HCT116 (cell line): ENCODE measurements at regions not wholly inside any gene's neighbourhood (a gene's known extent, or its start where the extent isn't known, plus 50 kb on each side); places are given as distances from the start of the nearest gene placed in this dataset.

ENCODE experiments used
- ATAC-seq: fragments of 200-7000 bp; cut with Tn5 transposase; 2 replicates; pipeline ENCODE4 v1.9.1; 2020; ENCODE audit warnings: mild to moderate bottlenecking, moderate library complexity
- BruUV-seq: library from RNA; stranded (reverse); fragments of 400-500 nt; replicated peaks from 2 replicates; lab custom pipeline; 2021; lab: Mats Ljungman, UMichigan
- CTCF ChIA-PET: fragments of 300-600 bp; sonication (Branson Sonifier 250); formaldehyde crosslinking; loops from one replicate; lab custom pipeline; 2021; ENCODE audit warnings: antibody characterized with exemption; lab: Charles Lee
- POLR2A ChIA-PET: fragments of 300-600, 350-600 bp; sonication (Branson Sonifier 250); formaldehyde crosslinking; loops from one replicate; lab custom pipeline; 2021; ENCODE audit warnings: antibody characterized with exemption; lab: Charles Lee
- RAD21 ChIA-PET, 2 experiments: fragments of 300-600 bp; sonication (Branson Sonifier 250); formaldehyde crosslinking; loops; one replicate each; lab custom pipeline; 2023; ENCODE audit warnings: low total read pairs in 2 of 2; ENCODE audit not compliant: uncharacterized antibody in 2 of 2, unreplicated experiment in 2 of 2, low non-redundant PET in 1 of 2; lab: Charles Lee
- DNase-seq: peaks from one replicate; pipeline ENCODE4 v3.0.0-alpha.2; 2010; ENCODE audit warnings: low read depth, low spot score
- H2AFZ ChIP-seq: fragments of 200-600 bp; shearing (Covaris generic), sonication (generic); 2 replicates; pipeline ENCODE4 v1.6.1; 2017; ENCODE audit warnings: low read depth, mixed run types, mixed read lengths, antibody characterized with exemption, low read length; ENCODE audit not compliant: poor library complexity, severe bottlenecking
- H3K27ac ChIP-seq: 2 replicates; pipeline ENCODE4 v1.5.1; 2012; ENCODE audit warnings: low read depth, low read length
- H3K27me3 ChIP-seq: fragments of 200-600 bp; sonication (generic); 2 replicates; pipeline ENCODE4 v1.6.1; 2016; ENCODE audit warnings: mixed run types, low read length, mixed read lengths; ENCODE audit not compliant: insufficient read depth
- H3K36me3 ChIP-seq, 2 experiments: fragments of 200-500 bp in 1 of 2; fragments of 200-600 bp in 1 of 2; sonication (Bioruptor generic) in 1 of 2; sonication (generic) in 1 of 2; 2 replicates each; pipeline versions ENCODE4 v1.5.1 to v1.6.1; 2014 to 2016; ENCODE audit warnings: low read length in 2 of 2, inconsistent platforms in 1 of 2, mixed read lengths in 1 of 2, mixed run types in 1 of 2; ENCODE audit not compliant: insufficient read depth in 2 of 2, control insufficient read depth in 1 of 2
- H3K4me1 ChIP-seq, 2 experiments: fragments of 200-600 bp in 1 of 2; sonication (generic) in 1 of 2; 2 replicates each; pipeline versions ENCODE4 v1.5.1 to v1.6.1; 2012 to 2017; ENCODE audit warnings: low read length in 2 of 2, inconsistent platforms in 1 of 2, mild to moderate bottlenecking in 1 of 2, mixed read lengths in 1 of 2, mixed run types in 1 of 2, moderate library complexity in 1 of 2; ENCODE audit not compliant: insufficient read depth in 2 of 2, control insufficient read depth in 1 of 2
- H3K4me2 ChIP-seq: fragments of 200-600 bp; sonication (generic); 2 replicates; pipeline ENCODE4 v1.6.1; 2017; ENCODE audit warnings: mixed run types, low read length, mixed read lengths
- H3K4me3 ChIP-seq, 2 experiments: fragments of 200-600 bp in 1 of 2; sonication (generic) in 1 of 2; replicated peaks in 1 of 2; 2 replicates each; pipeline ENCODE4 v1.5.1; 2011 to 2016; ENCODE audit warnings: low read length in 2 of 2, control low read depth in 1 of 2, low read depth in 1 of 2, mild to moderate bottlenecking in 1 of 2, mixed read lengths in 1 of 2, mixed run types in 1 of 2
- H3K79me2 ChIP-seq: fragments of 200-600 bp; sonication (generic); 2 replicates; pipeline ENCODE4 v1.6.1; 2017; ENCODE audit warnings: mild to moderate bottlenecking, mixed run types, low read length, moderate library complexity, mixed read lengths; ENCODE audit not compliant: insufficient read depth
- H3K9ac ChIP-seq: fragments of 200-600 bp; sonication (generic); 2 replicates; pipeline ENCODE4 v1.6.1; 2016; ENCODE audit warnings: low read length, mixed read lengths
- H3K9me2 ChIP-seq: fragments of 200-600 bp; sonication (generic), shearing (Covaris generic); 2 replicates; pipeline ENCODE4 v1.6.1; 2017; ENCODE audit warnings: mixed run types, mild to moderate bottlenecking, moderate library complexity; ENCODE audit not compliant: insufficient read depth
- H3K9me3 ChIP-seq, 2 experiments: fragments of 200-500 bp in 1 of 2; fragments of 200-600 bp in 1 of 2; sonication (Bioruptor generic) in 1 of 2; sonication (generic) in 1 of 2; 2 replicates each; pipeline ENCODE4 v1.6.1; 2014 to 2017; ENCODE audit warnings: low read length in 2 of 2, mixed read lengths in 2 of 2, inconsistent platforms in 1 of 2, low read depth in 1 of 2, mild to moderate bottlenecking in 1 of 2, mixed run types in 1 of 2, moderate library complexity in 1 of 2; ENCODE audit not compliant: control insufficient read depth in 1 of 2, insufficient read depth in 1 of 2
- H4K20me1 ChIP-seq: fragments of 200-600 bp; sonication (generic), shearing (Covaris generic); 2 replicates; pipeline ENCODE4 v1.6.1; 2017; ENCODE audit warnings: mixed run types, mild to moderate bottlenecking, moderate library complexity; ENCODE audit not compliant: insufficient read depth
- EGR1 ChIP-seq: IDR thresholded peaks from 2 replicates; pipeline ENCODE4 v1.6.1; 2012; ENCODE audit warnings: low read depth
- ELF1 ChIP-seq: IDR thresholded peaks from 2 replicates; pipeline ENCODE4 v1.6.1; 2012; ENCODE audit warnings: low read depth, borderline replicate concordance
- EZH2 ChIP-seq: fragments of 200-600 bp; sonication (generic); IDR thresholded peaks from 2 replicates; pipeline ENCODE4 v1.6.1; 2017; ENCODE audit warnings: antibody characterized with exemption, mixed run types
- EZH2phosphoT487 ChIP-seq: fragments of 200-600 bp; IDR thresholded peaks from 2 replicates; pipeline ENCODE4 v1.6.1; 2018; ENCODE audit warnings: antibody characterized with exemption, borderline replicate concordance
- JUND ChIP-seq: IDR thresholded peaks from 2 replicates; pipeline ENCODE4 v1.6.1; 2012
- POLR2AphosphoS5 ChIP-seq: IDR thresholded peaks from 2 replicates; pipeline ENCODE4 v1.6.1; 2011; ENCODE audit warnings: mild to moderate bottlenecking, low read depth, low read length, moderate library complexity
- SIN3A ChIP-seq: IDR thresholded peaks from 2 replicates; pipeline ENCODE4 v1.6.1; 2012; ENCODE audit warnings: low read depth
- SP1 ChIP-seq: IDR thresholded peaks from 2 replicates; pipeline ENCODE4 v1.6.1; 2012; ENCODE audit warnings: low read depth
- TCF7L2 ChIP-seq: IDR thresholded peaks from 2 replicates; pipeline ENCODE4 v1.7.0; 2011; ENCODE audit warnings: borderline replicate concordance, inconsistent platforms; ENCODE audit not compliant: insufficient read depth, insufficient read length; ENCODE audit errors: extremely low read depth
- YY1 ChIP-seq: IDR thresholded peaks from 2 replicates; pipeline ENCODE4 v1.6.1; 2011; ENCODE audit warnings: low read length, low read depth, moderate library complexity, mild to moderate bottlenecking; ENCODE audit not compliant: insufficient replicate concordance; ENCODE audit errors: extremely low read depth
- intact Hi-C: fragments of 100-400 bp; cut with micrococcal nuclease; formaldehyde crosslinking; loops from 2 replicates; pipeline ENCODE4 v1.10.0; 2022
- TF ChIP-seq, protein P1 (sequence below): IDR thresholded peaks from 2 replicates; pipeline ENCODE4 v1.6.1; 2012; ENCODE audit warnings: low read depth
- TF ChIP-seq, protein P2 (sequence below): IDR thresholded peaks from 2 replicates; pipeline ENCODE4 v1.6.1; 2012
- TF ChIP-seq, protein P3 (sequence below): IDR thresholded peaks from 2 replicates; pipeline ENCODE4 v1.6.1; 2011; ENCODE audit warnings: mild to moderate bottlenecking, low read length, moderate library complexity; ENCODE audit not compliant: insufficient replicate concordance; ENCODE audit errors: extremely low read depth

DNA sequence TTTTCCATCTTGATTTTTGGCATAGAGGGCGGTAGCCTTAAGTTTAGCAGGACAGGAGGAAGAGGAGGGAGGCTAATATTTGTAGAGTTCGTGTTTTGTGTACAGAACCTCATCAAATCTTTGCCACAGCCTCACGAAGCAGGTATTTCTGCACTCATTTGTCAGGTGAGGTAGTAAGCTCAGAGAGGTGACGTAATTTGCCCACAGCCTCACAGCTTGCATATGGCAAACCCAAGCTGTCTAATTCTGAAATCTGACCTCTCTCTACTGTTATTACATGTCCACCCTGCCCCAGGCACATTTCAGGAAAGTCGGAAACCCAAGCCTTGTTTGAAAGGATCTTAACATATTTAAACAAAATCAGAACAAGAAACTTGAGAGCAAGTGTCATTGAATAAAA, 91.1 kb upstream of the TPM1 start:
- Histone ChIP-seq H3K27me3 (peaks cover 5% of the 10 kb centered on the region; the same call in 1 of the 2 replicates), H3K4me1 (no peaks in the 10 kb centered on the region), H3K4me3 (no peak overlapping the region), H2AFZ (no peak overlapping the region), H4K20me1 (no peaks in the 10 kb centered on the region), H3K27ac (no peak overlapping the region), H3K36me3 (no peaks in the 10 kb centered on the region), H3K9me3 (no peaks in the 10 kb centered on the region), H3K9ac (no peak overlapping the region), H3K9me2 (no peaks in the 10 kb centered on the region)
- RAD21 ChIA-PET: no interaction called here
- CTCF ChIA-PET: no interaction called here
- intact Hi-C loops: no loop called here
- no TSS peak for BruUV-seq
- POLR2A ChIA-PET: no interaction called here
- TF ChIP-seq POLR2AphosphoS5 (no peak), EGR1 (no peak), SP1 (no peak), TCF7L2 (no peak), EZH2phosphoT487 (no peak), EZH2 (no peak), JUND (no peak), ELF1 (no peak), SIN3A (no peak), YY1 (no peak)
- TF ChIP-seq, protein P1, sequence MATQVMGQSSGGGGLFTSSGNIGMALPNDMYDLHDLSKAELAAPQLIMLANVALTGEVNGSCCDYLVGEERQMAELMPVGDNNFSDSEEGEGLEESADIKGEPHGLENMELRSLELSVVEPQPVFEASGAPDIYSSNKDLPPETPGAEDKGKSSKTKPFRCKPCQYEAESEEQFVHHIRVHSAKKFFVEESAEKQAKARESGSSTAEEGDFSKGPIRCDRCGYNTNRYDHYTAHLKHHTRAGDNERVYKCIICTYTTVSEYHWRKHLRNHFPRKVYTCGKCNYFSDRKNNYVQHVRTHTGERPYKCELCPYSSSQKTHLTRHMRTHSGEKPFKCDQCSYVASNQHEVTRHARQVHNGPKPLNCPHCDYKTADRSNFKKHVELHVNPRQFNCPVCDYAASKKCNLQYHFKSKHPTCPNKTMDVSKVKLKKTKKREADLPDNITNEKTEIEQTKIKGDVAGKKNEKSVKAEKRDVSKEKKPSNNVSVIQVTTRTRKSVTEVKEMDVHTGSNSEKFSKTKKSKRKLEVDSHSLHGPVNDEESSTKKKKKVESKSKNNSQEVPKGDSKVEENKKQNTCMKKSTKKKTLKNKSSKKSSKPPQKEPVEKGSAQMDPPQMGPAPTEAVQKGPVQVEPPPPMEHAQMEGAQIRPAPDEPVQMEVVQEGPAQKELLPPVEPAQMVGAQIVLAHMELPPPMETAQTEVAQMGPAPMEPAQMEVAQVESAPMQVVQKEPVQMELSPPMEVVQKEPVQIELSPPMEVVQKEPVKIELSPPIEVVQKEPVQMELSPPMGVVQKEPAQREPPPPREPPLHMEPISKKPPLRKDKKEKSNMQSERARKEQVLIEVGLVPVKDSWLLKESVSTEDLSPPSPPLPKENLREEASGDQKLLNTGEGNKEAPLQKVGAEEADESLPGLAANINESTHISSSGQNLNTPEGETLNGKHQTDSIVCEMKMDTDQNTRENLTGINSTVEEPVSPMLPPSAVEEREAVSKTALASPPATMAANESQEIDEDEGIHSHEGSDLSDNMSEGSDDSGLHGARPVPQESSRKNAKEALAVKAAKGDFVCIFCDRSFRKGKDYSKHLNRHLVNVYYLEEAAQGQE: no peak
- TF ChIP-seq, protein P2, sequence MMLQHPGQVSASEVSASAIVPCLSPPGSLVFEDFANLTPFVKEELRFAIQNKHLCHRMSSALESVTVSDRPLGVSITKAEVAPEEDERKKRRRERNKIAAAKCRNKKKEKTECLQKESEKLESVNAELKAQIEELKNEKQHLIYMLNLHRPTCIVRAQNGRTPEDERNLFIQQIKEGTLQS: no peak
- TF ChIP-seq, protein P3, sequence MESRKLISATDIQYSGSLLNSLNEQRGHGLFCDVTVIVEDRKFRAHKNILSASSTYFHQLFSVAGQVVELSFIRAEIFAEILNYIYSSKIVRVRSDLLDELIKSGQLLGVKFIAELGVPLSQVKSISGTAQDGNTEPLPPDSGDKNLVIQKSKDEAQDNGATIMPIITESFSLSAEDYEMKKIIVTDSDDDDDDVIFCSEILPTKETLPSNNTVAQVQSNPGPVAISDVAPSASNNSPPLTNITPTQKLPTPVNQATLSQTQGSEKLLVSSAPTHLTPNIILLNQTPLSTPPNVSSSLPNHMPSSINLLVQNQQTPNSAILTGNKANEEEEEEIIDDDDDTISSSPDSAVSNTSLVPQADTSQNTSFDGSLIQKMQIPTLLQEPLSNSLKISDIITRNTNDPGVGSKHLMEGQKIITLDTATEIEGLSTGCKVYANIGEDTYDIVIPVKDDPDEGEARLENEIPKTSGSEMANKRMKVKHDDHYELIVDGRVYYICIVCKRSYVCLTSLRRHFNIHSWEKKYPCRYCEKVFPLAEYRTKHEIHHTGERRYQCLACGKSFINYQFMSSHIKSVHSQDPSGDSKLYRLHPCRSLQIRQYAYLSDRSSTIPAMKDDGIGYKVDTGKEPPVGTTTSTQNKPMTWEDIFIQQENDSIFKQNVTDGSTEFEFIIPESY: no peak
- TF ChIP-seq, all 23 proteins: peak for 0
- Histone ChIP-seq H3K79me2 (no peaks in the 10 kb centered on the region), H3K4me2 (no peak overlapping the region)
- ATAC-seq (no peak), DNase-seq (no peak)
